ENCODE measurements at regions not wholly inside any gene's neighbourhood (a gene's known extent, or its start where the extent isn't known, plus 50 kb on each side); places are given as distances from the start of the nearest gene placed in this dataset.

DNA sequence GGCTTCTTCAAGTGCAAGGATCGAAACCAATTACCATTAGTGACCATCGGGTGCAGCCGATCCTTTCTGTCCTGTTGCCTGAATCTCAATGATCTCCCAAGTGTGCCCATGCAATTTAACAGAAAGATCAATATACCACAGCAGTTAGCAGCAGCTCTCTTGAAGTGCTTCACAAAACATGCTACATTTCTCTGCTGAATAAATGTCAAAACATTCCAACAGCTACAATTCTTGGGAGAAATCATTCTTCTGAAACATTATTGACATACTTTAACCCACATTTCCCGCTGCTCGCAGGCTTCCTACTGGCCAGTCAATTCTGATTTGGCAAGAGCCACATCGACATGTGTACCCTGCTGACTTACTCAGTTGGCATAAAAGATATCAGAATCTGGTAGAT lies 907.7 kb downstream of the TMEM182 start:
- Mint-ChIP-seq H3K4me1 (no peaks in the 10 kb centered on the region), H3K36me3 (no peaks in the 10 kb centered on the region), H3K27me3 (no peaks in the 10 kb centered on the region), H3K9me3 (peaks cover 0 to 7% (median 3%) of the 10 kb centered on the region in 7 donors), H3K4me3 (no peak overlapping the region), H3K27ac (no peak overlapping the region)
- ATAC-seq (ENCODE audit: low read depth in 2 of 2), result no peak
- DNase-seq, result no peak

Data from naive B cell (primary cell).